H1 (cell line): ENCODE measurements at regions not wholly inside any gene's neighbourhood (a gene's known extent, or its start where the extent isn't known, plus 50 kb on each side); places are given as distances from the start of the nearest gene placed in this dataset.

Source experiments
- CHD1 ChIP-seq: IDR thresholded peaks from 2 replicates; pipeline ENCODE4 v1.6.1; 2012; ENCODE audit warnings: low read depth, low read length, improper control_type of control experiment
- CTCF ChIP-seq, 3 experiments: IDR thresholded peaks; 1 replicate in 2 of 3; 2 replicates in 1 of 3; pipeline versions ENCODE4 v1.5.1 to v1.6.1; 2011; ENCODE audit warnings: low read length in 3 of 3, mild to moderate bottlenecking in 3 of 3, inconsistent platforms in 2 of 3, low read depth in 1 of 3, moderate library complexity in 1 of 3; ENCODE audit not compliant: insufficient read depth in 1 of 3; ENCODE audit errors: control extremely low read depth in 1 of 3
- E2F6 ChIP-seq: IDR thresholded peaks from 2 replicates; pipeline ENCODE4 v1.6.1; 2012; ENCODE audit warnings: inconsistent platforms
- EP300 ChIP-seq, 2 experiments: IDR thresholded peaks; 1 replicate in 1 of 2; 2 replicates in 1 of 2; pipeline ENCODE4 v1.6.1; 2011 to 2012; ENCODE audit warnings: low read depth in 2 of 2, low read length in 2 of 2, mild to moderate bottlenecking in 2 of 2, borderline replicate concordance in 1 of 2, inconsistent platforms in 1 of 2, moderate library complexity in 1 of 2
- HDAC2 ChIP-seq, 2 experiments: fragments of 300-600 bp in 1 of 2; sonication (generic) in 1 of 2; IDR thresholded peaks; 2 replicates each; pipeline ENCODE4 v1.6.1; 2011 to 2012; ENCODE audit warnings: low read depth in 2 of 2, low read length in 2 of 2, mild to moderate bottlenecking in 2 of 2, moderate library complexity in 2 of 2, borderline replicate concordance in 1 of 2, inconsistent platforms in 1 of 2
- POLR2A ChIP-seq, 2 experiments: IDR thresholded peaks; 1 replicate in 1 of 2; 2 replicates in 1 of 2; pipeline ENCODE4 v1.6.1; 2011; ENCODE audit warnings: low read depth in 2 of 2, low read length in 2 of 2, mild to moderate bottlenecking in 2 of 2; ENCODE audit errors: control extremely low read depth in 1 of 2
- POLR2AphosphoS5 ChIP-seq: IDR thresholded peaks from 2 replicates; pipeline ENCODE4 v1.6.1; 2011; ENCODE audit warnings: low read depth, low read length
- RXRA ChIP-seq: IDR thresholded peaks from 2 replicates; pipeline ENCODE4 v1.6.1; 2011; ENCODE audit warnings: low read depth, mild to moderate bottlenecking, low read length, moderate library complexity; ENCODE audit not compliant: insufficient read depth
- SAP30 ChIP-seq: fragments of 300-600 bp; sonication (generic); IDR thresholded peaks from 2 replicates; pipeline ENCODE4 v1.7.1; 2012; ENCODE audit warnings: low read length, moderate library complexity, mild to moderate bottlenecking, inconsistent platforms; ENCODE audit not compliant: insufficient read depth, insufficient replicate concordance
- SIN3A ChIP-seq, 2 experiments: IDR thresholded peaks in 1 of 2; conservative IDR thresholded peaks in 1 of 2; 2 replicates each; pipeline ENCODE4 v1.6.1; 2011 to 2012; ENCODE audit warnings: low read length in 2 of 2, improper control_type of control experiment in 1 of 2, low read depth in 1 of 2, mild to moderate bottlenecking in 1 of 2
- USF2 ChIP-seq: IDR thresholded peaks from 2 replicates; pipeline ENCODE4 v1.6.1; 2011; ENCODE audit warnings: low read length, improper control_type of control experiment

- TF ChIP-seq CTCF (IDR thresholded peaks at IDR 0.05; ENCODE audit: control extremely low read depth in 1 of 3, insufficient read depth in 1 of 3, low read depth in 1 of 3, low read length in 3 of 3) (no peak), POLR2AphosphoS5 (no peak), USF2 (no peak), E2F6 (no peak), HDAC2 (IDR thresholded peaks at IDR 0.05; ENCODE audit: borderline replicate concordance in 1 of 2, low read depth in 2 of 2, low read length in 2 of 2) (no peak), EP300 (IDR thresholded peaks at IDR 0.05; ENCODE audit: borderline replicate concordance in 1 of 2, low read depth in 2 of 2, low read length in 2 of 2) (no peak), POLR2A (IDR thresholded peaks at IDR 0.05; ENCODE audit: control extremely low read depth in 1 of 2, low read depth in 2 of 2, low read length in 2 of 2) (no peak), SAP30 (no peak), SIN3A (conservative IDR thresholded peaks at IDR 0.05 in 1 of 2, IDR thresholded peaks at IDR 0.05 in 1 of 2; ENCODE audit: low read depth in 1 of 2, low read length in 2 of 2) (no peak), CHD1 (no peak), RXRA (no peak)
These were observed 488.6 kb upstream of the PTGER4 start for GRCh38 chr5:40191150-40191549.
